ENCODE measurements at regions not wholly inside any gene's neighbourhood (a gene's known extent, or its start where the extent isn't known, plus 50 kb on each side); places are given as distances from the start of the nearest gene placed in this dataset.

DNA sequence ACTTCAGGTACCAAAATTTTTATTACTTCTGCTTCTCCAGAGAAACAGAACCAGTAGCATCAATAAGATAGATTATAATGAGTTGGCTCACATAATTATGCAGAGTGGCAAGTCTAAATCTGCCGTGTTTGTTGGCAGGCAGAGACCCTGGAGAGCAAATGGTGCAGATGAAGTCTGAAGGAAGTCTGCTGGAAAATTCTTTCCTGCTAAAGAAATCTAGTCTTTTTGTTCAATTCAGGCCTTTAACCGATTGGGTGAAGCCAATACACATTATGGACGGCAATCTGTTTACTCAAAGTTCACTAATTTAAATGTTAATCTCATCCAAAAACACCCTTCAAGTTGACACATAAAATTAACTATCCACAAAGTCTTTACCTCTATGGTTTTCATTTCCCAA is 156.0 kb downstream of the TBX22 start:
- 58 to 83% (median 75%) methylated on average over 3 of the region's 3 CpGs for WGBS, 5 donors
- H3K4me3 ChIP-seq, result no peak overlapping the region
- DNase-seq, result no peak
- H3K9me3 ChIP-seq, result no peaks in the 10 kb centered on the region
- no peak for TF ChIP-seq POLR2A (IDR thresholded peaks at IDR 0.05)
- no peak for TF ChIP-seq POLR2AphosphoS5 (IDR thresholded peaks at IDR 0.05)
- TF ChIP-seq CTCF (IDR thresholded peaks at IDR 0.05 in 8 of 11, conservative IDR thresholded peaks at IDR 0.05 in 3 of 11), result no peak
- no peak overlapping the region for H3K27ac ChIP-seq
- intact Hi-C loops (cut with DNase I; ENCODE audit: low total_unique reads), result no loop called here
- H3K27me3 ChIP-seq (replicated peaks in 1 of 7), result no peaks in the 10 kb centered on the region
- no peaks in the 10 kb centered on the region for H3K36me3 ChIP-seq
- no peaks in the 10 kb centered on the region for H3K4me1 ChIP-seq

GRCh38 chrX:80173261-80173660 is 158.7 kb downstream of the TBX22 start:
- intact Hi-C loops (cut with DNase I; ENCODE audit: low total_unique reads), result no loop called here
- no peak overlapping the region for H3K27ac ChIP-seq
- DNase-seq, result no peak
- H3K9me3 ChIP-seq, result no peaks in the 10 kb centered on the region
- H3K4me3 ChIP-seq, result no peak overlapping the region
- H3K36me3 ChIP-seq, result no peaks in the 10 kb centered on the region
- no peaks in the 10 kb centered on the region for H3K4me1 ChIP-seq
- no peak for TF ChIP-seq POLR2AphosphoS5 (IDR thresholded peaks at IDR 0.05)
- TF ChIP-seq CTCF (IDR thresholded peaks at IDR 0.05 in 8 of 11, conservative IDR thresholded peaks at IDR 0.05 in 3 of 11), result no peak
- no peak for TF ChIP-seq POLR2A (IDR thresholded peaks at IDR 0.05)
- WGBS, 5 donors, result 61 to 83% (median 72%) methylated on average over 9 of the region's 9 CpGs
- no peaks in the 10 kb centered on the region for H3K27me3 ChIP-seq (replicated peaks in 1 of 7)

DNA sequence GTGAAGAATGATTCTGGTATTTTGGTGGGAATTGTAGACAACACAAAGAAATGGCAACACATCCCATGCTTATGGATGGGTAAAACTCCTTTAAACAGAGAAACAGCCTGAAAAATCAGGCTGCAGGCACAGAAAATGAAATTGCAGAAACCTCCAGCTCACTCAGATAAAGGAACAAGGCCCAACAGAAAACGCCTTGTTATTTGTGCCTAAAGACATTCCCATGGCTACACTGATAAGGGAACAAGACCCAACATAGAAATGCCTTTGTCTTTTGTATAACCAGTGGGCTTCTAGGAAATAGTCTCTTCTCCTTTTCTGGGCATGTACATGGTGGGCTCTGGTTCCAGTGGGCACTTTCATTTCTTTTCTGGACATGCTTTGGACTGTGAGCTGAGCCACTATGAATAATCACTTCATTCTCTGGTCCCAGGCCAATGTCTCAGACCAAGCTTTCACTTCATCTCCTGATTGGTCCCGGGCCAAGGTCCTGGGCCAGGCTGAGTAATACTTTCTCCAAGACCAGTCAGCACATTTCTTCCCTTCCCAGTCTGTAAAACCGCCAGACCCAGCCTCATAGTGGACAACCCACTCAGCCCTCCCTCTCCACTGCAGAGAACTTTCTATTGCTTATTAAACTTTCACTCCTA is 160.5 kb downstream of the TBX22 start:
- Histone ChIP-seq H3K4me3 (no peak overlapping the region), H3K36me3 (no peaks in the 10 kb centered on the region), H3K27me3 (replicated peaks in 1 of 7) (no peaks in the 10 kb centered on the region), H3K4me1 (no peaks in the 10 kb centered on the region), H3K9me3 (no peaks in the 10 kb centered on the region), H3K27ac (no peak overlapping the region)
- intact Hi-C loops (cut with DNase I; ENCODE audit: low total_unique reads), result no loop called here
- TF ChIP-seq CTCF (IDR thresholded peaks at IDR 0.05 in 8 of 11, conservative IDR thresholded peaks at IDR 0.05 in 3 of 11) (no peak), POLR2AphosphoS5 (IDR thresholded peaks at IDR 0.05) (no peak), POLR2A (IDR thresholded peaks at IDR 0.05) (no peak)
- no peak for DNase-seq
- 42 to 68% (median 66%) methylated on average over 2 to 3 of the region's 3 CpGs for WGBS, 5 donors

- Histone ChIP-seq H3K27ac (no peak overlapping the region), H3K27me3 (replicated peaks in 1 of 7) (no peaks in the 10 kb centered on the region), H3K9me3 (no peaks in the 10 kb centered on the region), H3K36me3 (no peaks in the 10 kb centered on the region), H3K4me1 (no peaks in the 10 kb centered on the region), H3K4me3 (no peak overlapping the region)
- intact Hi-C loops (cut with DNase I; ENCODE audit: low total_unique reads), result no loop called here
- DNase-seq, result no peak
- 6 to 47% (median 26%) methylated on average over 1 of the region's 1 CpG for WGBS, 5 donors
- TF ChIP-seq POLR2AphosphoS5 (IDR thresholded peaks at IDR 0.05) (no peak), CTCF (IDR thresholded peaks at IDR 0.05 in 8 of 11, conservative IDR thresholded peaks at IDR 0.05 in 3 of 11) (peak in 1 of 11 experiments; percentile 18), POLR2A (IDR thresholded peaks at IDR 0.05) (no peak)
These were observed 166.5 kb downstream of the TBX22 start for GRCh38 chrX:80181079-80181478.

Measured in spleen (tissue), 11 donors.